ENCODE measurements at regions not wholly inside any gene's neighbourhood (a gene's known extent, or its start where the extent isn't known, plus 50 kb on each side); places are given as distances from the start of the nearest gene placed in this dataset.

DNA sequence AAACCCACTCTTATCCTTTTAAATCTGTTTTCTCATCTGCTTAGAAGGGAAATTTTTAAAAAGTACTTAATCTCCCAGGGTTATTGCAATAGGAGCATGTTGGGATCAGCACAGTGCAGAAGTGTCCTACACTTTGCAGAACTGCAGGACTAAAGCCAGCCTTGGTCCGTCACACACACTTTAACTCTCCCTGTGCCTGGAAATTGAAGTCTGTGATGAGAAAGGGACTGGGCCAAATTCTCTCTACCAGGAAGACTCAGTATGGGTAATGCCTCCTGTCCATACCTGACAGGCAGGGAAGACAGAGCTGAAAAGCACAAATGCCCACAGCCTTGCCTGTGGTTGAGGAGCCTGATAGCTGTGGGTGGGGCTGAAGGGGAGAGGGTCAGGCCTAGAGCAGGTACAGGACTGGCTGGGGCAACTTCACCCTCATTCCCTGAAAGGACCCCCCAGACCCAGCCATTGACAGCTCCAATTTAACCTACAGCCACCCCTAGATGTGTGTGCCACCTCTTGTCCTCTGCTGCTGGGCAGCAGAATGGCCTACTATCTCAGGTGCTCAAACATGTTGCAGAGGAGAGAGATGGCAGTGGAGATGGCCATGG lies 377.2 kb upstream of the KLHL29 start:
- ChIA-PET CTCF (no interaction called here), POLR2A (ENCODE audit: low non-redundant PET) (no interaction called here)
- H3K27ac ChIP-seq, result no peak overlapping the region
- TF ChIP-seq, protein P1, sequence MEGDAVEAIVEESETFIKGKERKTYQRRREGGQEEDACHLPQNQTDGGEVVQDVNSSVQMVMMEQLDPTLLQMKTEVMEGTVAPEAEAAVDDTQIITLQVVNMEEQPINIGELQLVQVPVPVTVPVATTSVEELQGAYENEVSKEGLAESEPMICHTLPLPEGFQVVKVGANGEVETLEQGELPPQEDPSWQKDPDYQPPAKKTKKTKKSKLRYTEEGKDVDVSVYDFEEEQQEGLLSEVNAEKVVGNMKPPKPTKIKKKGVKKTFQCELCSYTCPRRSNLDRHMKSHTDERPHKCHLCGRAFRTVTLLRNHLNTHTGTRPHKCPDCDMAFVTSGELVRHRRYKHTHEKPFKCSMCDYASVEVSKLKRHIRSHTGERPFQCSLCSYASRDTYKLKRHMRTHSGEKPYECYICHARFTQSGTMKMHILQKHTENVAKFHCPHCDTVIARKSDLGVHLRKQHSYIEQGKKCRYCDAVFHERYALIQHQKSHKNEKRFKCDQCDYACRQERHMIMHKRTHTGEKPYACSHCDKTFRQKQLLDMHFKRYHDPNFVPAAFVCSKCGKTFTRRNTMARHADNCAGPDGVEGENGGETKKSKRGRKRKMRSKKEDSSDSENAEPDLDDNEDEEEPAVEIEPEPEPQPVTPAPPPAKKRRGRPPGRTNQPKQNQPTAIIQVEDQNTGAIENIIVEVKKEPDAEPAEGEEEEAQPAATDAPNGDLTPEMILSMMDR (conservative IDR thresholded peaks at IDR 0.05; ENCODE audit: low read depth), result no peak
- no peak for DNase-seq (ENCODE audit: low spot score)

GRCh38 chr2:23008440-23008839 lies 376.5 kb upstream of the KLHL29 start:
- ChIA-PET POLR2A (ENCODE audit: low non-redundant PET) (no interaction called here), CTCF (no interaction called here)
- TF ChIP-seq, protein P1 (conservative IDR thresholded peaks at IDR 0.05; ENCODE audit: low read depth), result no peak
- DNase-seq (ENCODE audit: low spot score), result no peak
- no peak overlapping the region for H3K27ac ChIP-seq

GRCh38 chr2:23008951-23009350 lies 376.0 kb upstream of the KLHL29 start:
- ChIA-PET POLR2A (ENCODE audit: low non-redundant PET) (no interaction called here), CTCF (no interaction called here)
- no peak for DNase-seq (ENCODE audit: low spot score)
- no peak overlapping the region for H3K27ac ChIP-seq
- TF ChIP-seq, protein P1 (conservative IDR thresholded peaks at IDR 0.05; ENCODE audit: low read depth), result no peak

DNA sequence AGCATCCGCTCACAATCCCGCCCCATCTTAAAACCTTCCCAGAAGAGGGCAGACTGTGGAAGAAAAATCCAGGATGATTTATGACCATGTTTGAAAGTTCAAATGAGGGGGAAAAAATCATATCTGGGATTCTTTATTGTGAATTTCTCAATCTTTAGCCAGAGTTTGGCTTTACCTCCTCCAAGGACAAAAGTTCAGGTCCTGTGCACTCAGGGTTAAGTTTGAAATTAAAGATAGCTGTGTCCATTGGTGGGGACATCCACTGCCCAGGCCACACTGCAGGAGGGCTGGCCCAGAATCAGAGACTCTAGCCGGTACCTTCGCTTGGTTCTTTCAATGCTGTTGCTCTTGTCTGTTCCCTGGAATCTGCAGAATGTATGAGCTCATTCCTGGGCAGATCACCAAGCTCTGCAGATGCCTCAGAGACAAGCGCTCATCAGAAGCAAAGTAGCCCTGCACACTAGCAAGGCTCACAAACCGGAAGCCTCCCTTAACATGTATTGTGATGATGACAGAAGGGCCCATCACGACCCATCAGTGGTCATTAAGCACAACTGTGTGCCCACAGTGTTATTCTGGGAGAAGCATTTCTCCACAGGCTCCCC lies 375.3 kb upstream of the KLHL29 start:
- no peak overlapping the region for H3K27ac ChIP-seq
- TF ChIP-seq, protein P1 (conservative IDR thresholded peaks at IDR 0.05; ENCODE audit: low read depth), result no peak
- DNase-seq (ENCODE audit: low spot score), result no peak
- ChIA-PET POLR2A (ENCODE audit: low non-redundant PET) (no interaction called here), CTCF (no interaction called here)

DNA sequence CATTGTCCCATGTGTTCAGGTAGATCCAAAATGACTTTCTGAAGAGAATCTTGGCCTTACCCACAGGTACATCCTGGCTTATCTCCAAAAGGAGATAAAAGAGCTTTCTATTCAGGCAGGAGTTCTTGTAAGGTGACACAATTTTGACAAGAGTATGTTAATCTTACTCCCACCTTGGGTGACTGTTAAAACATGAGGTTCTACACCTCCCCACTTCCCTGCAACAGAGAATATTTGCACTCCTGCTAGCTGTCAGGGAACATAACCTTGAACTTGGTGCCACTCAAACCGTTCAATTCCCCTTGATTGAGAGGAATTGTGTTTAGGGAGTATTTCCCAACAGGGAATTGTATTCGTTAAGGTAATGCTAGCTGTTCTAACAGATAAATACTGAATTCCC lies 372.5 kb upstream of the KLHL29 start:
- POLR2A ChIA-PET (ENCODE audit: low non-redundant PET), result no interaction called here
- no peak overlapping the region for H3K27ac ChIP-seq
- no peak for DNase-seq (ENCODE audit: low spot score)
- CTCF ChIA-PET, result no interaction called here
- TF ChIP-seq, protein P1 (conservative IDR thresholded peaks at IDR 0.05; ENCODE audit: low read depth), result no peak

DNA sequence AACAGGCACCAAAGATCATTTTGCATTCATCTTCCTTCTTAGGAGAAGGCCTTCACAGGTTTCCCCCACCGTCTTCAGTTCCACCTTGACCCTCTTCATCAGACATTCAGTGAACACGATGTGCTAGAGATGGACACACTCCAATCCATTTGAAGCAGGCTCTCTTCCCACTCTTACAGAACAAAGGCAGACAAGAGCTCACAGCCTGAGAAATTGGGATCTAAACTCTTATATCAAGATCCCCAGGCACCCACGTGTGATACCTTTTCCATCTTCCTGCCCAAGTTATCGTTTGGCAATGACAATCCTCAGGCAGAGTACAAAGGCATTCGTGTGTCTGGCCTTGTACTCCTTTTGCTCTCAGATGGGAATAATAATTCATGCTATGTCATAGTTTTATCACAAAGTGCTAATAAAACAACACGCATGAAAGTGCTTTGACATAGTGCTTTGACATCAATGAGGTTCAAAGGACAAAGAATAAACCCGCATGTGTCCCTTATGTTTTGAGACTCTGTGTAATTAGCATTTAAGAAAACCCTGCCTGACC lies 369.3 kb upstream of the KLHL29 start:
- ChIA-PET POLR2A (ENCODE audit: low non-redundant PET) (no interaction called here), CTCF (no interaction called here)
- TF ChIP-seq, protein P1 (conservative IDR thresholded peaks at IDR 0.05; ENCODE audit: low read depth), result no peak
- DNase-seq (ENCODE audit: low spot score), result no peak
- H3K27ac ChIP-seq, result no peak overlapping the region
